Caki2 (cell line): ENCODE measurements at regions not wholly inside any gene's neighbourhood (a gene's known extent, or its start where the extent isn't known, plus 50 kb on each side); places are given as distances from the start of the nearest gene placed in this dataset.

ENCODE experiments used
- DNase-seq: peaks from one replicate; pipeline ENCODE4 v3.0.0-alpha.2; 2015; ENCODE audit warnings: low read depth
- in situ Hi-C: cut with HindIII; loops from 2 replicates; pipeline ENCODE4 v1.10.0; 2016; ENCODE audit warnings: low sequenced_read_pairs, low pct_unique_long_range_greater_than_20kb, mixed read lengths

DNA sequence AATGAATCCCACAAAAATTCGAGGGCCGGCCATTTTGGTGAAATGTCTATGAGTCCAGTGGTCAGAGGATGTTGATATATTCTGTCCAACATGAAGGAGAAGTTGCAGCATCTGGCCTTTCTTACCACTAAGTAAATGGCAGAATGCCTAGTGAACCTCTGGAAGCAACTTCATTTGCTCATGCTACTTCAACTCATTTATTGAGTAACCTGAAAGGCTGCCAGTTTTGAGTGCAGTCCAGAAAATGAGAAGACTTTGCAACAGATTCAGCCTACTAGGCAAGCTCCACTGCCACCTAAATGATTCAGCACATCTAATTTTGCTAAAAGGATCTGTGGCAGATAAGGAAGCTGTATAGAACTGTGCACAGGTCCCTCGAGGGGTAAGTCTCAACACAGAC is 265.0 kb downstream of the OPA1 start:
- in situ Hi-C loops, result loop anchor here (10.0 kb wide), 1 partner anchor 457 kb away; no protein-coding TSS in a partner anchor
- DNase-seq, result no peak

DNA sequence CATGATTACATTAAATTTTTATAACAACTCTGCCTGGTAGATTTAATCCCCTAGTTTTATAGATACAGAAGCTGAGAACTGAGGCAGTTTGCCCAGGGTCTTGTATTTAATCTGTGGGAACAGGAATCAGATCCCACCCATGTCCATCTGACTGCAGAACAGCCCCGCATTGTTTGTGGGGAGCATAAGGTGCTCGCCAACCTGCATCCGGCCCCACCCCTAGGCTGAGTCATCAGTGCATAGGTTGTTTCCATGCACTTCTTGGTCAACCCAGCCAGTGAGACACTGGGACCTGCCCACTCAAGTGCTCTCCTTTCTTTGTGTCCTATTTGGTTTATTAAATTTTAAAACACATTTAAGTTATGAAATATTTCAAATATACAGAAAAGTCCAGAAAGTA is 266.2 kb downstream of the OPA1 start:
- no peak for DNase-seq
- in situ Hi-C loops, result loop anchor here (10.0 kb wide), 1 partner anchor 456 kb away; no protein-coding TSS in a partner anchor

DNA sequence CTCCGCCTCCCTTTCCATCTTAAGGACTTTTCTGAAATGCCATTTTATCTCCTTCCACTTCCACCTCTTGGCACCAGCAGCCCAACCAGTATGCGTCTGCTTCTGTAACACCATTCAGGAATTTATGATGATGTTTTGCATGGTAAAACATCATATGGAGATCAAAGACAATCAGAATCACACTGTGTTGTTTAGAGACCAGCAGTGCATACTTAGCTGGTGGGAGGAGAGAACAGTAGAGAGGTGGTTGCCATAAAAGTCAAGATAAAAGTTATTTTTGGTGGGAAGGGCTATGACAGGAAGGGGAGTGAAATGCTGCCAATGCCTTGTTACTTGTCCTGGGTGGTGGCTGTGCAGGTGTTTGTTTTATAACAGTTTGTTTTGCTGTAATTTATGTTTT is 268.0 kb downstream of the OPA1 start:
- in situ Hi-C loops, result no loop called here
- DNase-seq, result no peak

DNA sequence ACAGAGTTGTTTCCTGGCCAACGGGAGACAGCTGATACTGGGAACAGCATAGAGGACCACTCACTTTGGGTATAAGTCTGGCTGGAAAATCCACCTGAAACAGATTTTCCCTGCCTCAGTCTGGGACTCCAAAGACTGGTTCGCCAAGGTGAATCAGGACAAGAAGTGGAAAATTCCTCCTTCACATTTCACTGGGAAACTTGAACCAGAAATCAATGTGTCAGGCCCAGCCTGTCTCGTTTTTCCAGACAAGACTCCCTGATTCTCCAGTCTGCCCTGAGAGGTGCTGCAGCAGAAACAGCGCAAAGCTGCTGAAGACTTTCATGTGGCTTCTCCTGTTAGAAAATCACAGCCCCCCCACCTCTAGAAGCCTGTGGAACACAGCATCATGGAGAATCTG is 269.8 kb downstream of the OPA1 start:
- in situ Hi-C loops, result no loop called here
- DNase-seq, result no peak

DNA sequence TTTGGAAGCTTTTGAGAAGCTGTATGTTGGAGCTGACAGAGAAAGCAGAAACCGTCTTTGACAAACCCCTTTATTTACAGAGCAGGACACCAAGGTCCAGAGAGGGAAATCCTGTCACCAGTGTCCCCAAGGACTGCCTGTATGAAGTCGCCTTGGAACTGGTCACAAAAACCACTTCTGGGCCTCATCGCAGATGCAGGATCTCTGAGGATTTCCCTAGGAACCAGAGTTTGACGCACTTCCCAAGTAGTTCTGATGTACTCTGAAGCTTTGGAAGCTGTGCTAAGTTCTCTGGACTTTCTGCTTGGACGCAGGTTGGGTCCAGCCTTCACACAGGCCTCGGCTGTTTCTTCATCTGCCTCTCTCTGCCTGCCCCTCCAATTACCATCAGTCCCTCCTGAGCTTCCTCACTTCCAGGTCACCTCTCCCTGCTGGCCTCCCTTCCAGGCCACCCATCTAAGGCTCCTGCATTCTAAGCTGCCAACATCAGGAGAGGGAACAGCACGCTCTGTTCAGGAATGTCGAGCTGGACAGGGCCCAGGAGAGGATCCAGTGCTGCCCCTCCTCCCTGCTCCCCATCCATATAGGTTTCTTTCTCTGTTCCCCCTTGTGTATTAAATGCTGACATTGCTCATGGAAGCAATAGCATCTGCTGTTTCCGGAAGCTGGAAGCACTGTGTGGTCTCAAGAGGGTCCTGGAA is 270.8 kb downstream of the OPA1 start:
- no peak for DNase-seq
- in situ Hi-C loops, result no loop called here

DNA sequence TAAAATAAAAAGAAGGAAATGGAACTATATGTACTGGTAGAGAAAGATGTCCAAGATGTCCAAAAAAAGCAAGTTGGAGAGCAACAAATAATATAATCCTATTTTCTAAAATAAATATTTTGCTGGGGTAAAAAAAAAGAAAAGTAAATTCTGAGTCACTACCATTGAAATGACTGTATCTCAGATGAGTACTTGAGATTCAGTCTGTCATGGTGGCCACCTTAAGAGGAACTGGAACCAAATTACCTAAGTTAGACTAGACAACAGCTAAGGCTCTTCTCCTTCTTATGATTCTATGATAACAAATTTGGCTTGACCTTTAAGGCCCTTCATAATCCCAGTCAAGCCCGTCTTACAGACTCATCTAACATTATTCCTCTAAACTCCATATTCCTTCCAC is 270.6 kb upstream of the HES1 start:
- in situ Hi-C loops, result no loop called here

DNA sequence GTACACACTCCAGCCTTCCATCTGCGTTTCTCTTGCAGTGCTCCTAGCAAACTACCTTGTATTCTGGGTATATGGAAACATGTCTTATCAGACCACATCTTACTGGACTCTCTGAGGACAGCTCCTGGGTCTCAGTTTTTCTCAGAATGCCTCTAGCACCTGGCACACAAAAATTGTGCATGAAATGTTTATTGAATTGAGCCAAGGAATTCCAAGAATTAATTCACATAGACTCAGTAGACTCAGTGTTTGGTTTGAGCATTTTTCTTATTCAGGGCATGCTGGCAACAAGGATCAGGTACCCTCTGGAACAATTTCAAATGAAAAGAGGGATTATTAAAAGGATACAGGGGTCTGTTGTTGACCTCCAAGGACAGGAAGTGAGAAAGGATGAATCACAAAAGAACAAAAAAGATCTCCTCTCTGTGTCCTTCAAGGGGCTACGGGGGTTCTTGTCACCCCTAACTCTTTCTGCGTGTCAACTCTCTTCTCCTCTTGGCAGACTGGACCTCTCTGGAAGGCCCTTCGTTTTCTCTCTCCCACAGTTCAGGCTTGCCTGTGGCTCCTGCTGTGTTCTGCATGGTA is 270.0 kb upstream of the HES1 start:
- in situ Hi-C loops, result no loop called here
- DNase-seq, result no peak

More for the DNA sequence above, 270.6 kb upstream of the HES1 start:
- no peak for DNase-seq

DNA sequence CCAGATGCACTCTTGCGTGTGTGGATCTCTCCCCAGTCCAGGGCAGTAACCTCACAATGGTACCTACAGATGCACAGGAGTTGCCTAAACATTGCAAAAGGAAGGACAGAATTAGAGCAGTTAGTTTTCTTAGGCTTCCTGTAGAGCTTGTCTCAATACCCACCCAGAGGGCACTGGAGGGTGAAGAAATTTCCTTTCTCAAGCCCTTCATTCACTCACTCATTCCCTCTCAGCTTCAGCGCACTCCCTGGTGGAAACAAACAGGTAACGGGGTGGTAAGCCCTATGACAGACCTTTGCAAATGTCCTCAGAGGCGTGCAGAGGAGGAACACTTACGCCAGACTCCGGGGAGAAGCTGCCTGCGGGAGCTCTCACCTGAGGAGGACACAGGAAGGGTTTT is 267.4 kb upstream of the HES1 start:
- in situ Hi-C loops, result no loop called here
- DNase-seq, result peak; percentile 24

DNA sequence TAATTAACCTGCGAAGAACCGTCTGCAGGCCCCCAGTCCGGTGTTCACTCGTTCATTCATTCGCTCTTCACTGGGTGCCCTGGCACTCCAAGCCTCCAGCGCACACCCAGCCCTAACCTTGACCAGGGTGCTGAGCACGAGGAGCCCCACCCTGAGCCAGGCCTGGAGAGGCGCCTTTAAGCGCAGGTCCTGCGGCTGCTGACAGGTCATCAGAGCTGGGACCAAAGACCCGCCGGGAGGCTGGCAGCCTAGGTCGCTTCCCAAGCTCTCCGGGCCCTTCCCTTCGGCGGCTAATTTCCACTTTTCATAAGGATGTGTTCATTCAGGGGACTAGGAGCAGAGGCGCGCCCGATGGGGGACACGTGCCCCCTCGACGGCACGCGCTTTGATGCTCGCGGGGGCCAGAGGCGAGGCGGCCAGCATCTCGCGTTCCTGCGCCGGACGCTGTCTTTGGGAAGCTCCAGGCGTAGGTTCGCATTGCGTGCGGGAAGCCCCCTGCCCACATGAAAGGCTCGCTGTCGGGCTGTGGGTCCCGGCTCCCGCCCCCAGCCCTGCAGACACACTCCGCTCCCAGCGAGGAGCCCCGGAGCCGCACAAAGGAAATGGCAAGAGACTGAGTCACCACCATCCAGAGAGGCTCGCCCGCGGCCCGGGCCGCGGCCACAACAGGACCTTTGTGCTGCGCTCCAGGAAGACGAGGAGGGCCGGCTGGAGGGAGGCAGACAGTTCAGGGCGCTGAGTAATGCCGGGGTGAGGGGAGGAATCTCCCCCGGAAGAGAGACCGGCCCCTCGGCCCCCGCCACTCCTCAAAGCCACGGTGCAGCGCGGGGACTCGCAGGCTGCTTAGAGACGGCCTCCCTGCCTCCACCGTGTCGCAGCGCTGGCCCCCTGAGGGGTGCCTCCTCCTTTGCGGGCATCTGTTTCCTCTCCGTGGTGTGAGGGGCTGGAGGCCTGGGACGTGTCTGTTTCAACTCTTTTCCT is 266.4 kb upstream of the HES1 start:
- in situ Hi-C loops, result no loop called here
- DNase-seq, result peak; percentile 68

DNA sequence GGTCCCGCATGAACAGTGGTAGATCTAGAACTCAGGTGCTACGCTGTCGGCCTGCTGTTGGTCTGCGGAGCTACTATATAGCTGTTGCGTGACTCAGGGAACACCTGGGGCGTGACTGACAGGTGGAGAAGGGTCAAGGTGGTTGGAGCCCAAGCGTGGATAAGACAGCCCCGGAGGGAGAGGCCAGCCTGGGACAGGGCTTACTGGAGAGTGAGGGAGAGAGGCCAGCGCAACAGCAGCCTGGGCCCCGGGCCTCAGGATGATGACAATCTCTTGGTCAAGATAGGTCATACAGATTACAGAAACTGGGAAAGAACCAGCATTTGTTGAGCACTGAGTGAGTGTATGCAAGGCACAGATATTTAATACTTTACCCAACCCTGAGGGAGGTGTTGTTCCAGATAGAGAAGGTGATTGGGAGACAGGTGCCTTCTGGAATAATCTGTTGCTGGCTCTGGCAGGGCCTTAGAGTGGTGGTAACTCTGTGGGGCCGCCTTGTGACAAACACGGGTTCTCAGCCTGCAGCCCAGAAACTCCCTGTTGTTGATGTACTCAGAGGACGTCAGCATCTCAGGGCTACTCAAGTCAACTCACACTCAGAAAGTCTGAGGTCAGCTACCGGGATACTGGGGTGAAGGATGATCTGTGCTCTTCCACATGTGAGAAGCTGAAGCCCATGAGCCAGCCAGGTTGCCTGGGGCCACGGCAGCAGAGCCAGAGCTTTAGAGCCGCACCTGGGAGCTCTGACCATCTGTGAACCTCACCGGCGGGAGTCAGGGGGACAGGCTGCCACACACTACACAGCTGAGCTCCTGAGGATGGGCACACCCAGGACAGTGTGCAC is 265.4 kb upstream of the HES1 start:
- peak; percentile 26 for DNase-seq
- in situ Hi-C loops, result no loop called here

DNA sequence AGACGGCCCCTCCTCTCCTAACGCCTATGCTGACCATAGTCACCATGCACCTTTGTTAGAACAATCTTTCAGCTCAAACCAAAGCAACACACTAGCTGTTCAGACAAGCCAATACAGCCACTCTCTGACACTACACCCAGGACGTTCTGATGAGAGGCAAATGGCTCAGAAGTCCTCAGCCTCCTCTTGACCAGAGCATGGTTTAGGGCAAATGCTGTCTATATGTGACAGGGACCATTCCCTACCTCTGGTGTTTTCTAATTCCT is 264.8 kb upstream of the HES1 start:
- in situ Hi-C loops, result no loop called here
- no peak for DNase-seq

DNA sequence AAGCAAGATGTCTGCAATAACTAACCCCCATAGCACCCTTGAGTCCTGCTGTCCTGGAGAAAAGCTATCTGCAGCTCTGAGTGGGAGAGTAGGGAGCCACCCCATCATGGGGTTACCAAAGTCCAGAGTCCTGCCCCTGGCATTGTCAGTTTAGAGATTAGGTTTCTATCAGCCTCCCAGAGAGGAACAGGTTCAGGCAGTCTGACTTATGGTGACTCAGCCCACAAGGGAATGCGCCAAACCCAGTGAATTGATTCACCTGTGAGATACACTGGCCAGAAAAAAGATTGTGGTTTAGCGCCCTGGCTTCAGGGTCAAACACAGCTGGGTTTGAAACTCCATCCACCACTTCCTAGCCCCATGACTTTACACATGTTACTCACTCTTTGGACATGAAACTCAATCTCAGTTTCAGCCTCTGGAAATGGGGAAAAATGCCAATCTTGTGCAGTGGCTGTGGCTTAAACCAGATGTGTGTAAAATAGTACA is 263.6 kb upstream of the HES1 start:
- in situ Hi-C loops, result no loop called here
- peak; percentile 94 for DNase-seq

DNA sequence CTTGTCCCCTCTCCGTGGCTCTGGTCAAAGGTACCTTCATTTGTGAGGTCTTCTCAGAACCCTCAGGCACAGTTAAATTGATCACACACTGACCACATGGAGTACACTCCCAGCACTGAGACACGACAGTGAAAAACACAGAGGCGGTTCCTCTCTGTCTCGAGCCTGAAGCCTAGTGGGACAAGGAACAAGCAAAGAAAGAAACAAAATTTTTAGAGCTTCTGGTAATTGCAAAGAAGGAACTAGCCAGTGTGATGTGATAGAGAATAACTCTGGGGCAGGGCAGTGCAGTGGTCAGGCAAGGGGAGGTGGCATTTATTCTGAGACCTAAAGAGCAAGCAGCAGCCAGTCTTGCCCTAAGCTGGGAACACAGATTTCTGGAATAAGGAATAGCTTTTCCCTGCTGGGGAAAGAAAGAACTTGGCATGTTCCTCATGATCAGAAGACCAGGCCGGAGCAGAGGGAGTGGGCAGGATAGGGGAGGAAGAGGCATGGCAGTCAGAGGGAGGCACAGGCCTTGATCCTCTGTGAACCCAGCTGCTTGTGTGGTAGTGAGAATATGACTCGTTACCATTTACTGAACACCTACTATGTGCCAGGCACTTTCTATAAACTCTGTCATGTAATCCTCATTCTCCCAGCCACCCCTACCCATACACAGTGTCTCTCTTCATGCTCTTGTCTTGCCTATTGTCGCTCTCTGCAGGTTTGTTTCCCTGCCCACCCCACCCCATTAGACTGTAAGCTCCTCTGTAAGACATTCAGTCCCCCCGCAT is 262.3 kb upstream of the HES1 start:
- in situ Hi-C loops, result no loop called here
- DNase-seq, result no peak

DNA sequence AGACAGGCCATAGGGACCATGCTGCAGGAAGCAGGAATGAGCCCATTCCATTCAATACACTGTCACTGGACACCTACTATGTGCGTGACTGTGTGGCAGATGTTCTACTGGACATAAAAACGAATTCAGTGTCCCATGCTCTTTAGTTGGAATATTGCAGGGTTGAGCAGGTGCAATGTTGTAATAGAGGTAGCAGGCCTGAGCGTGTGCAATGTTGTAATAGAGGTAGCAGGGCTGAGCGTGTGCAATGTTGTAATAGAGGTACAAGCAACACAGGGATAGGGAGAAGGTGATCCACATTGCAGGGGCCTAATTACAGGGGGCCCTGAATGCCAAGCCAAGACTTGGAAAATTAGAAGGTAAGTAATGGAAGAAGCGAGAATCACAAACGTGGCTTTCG is 261.4 kb upstream of the HES1 start:
- in situ Hi-C loops, result no loop called here
- DNase-seq, result no peak

DNA sequence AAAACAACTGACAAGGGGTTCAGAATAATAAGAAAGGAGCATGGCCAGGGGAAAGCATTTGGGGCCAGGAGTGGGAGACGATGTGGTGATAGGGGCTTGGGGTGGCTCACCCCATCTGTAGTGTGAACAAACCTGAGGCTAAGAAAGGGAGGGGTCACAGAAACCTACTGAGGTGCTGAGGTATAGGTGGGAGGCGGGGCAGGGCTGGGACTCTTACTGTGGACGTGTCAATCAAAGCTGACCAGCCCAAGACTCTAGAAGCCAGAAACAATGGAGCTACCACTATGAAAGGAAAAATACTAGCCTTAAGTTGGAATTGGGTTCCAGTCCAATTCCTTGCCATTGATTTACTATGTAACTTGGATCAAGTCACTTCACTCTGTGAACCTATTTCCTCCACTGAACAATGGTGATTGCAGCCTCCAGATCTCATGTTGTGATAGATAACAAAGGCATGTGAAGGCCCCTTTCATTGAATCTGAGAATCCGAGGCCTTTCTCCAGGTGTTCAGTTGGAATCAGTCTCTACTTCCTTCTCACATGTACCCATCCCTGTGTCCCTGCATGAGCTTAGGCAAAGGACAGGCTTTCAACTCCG is 260.9 kb upstream of the HES1 start:
- in situ Hi-C loops, result no loop called here
- no peak for DNase-seq

DNA sequence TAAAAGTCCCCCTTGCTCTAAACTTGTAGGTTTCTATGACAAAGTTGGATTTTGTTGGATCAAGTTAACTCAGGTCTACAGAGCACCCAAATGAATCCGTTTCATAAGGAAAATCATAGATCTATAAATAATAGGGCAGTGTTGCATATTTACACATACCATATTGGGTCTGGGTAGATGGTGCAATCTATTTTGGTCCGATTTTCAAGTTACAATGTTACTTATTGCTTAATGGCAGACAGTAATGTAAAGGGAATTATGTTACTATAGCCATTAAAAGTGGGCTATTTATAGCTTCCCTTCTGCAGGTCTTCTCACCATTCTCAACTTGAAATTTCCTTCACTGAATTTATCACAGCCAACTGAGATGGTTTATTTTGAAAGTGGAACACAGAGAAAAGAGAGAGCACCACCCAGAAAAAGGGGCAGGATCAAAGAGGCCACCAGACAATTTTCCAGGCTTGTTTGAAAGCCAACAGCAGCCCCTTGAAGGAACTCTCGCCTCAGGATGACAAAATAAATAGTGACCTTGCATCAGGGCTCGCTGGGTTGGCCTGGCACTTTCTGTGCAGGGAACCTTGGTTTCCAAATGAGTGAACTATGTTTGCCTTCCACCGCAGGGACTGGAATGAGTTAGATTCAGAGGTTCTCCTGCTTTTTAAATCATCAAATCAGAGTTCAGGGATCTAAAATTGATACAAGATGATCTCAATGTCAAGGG is 260.2 kb upstream of the HES1 start:
- DNase-seq, result no peak
- in situ Hi-C loops, result no loop called here
